Activated B cell treated with CpG ODN at 0.5 μM for 24 hours (primary cell): ENCODE measurements at regions not wholly inside any gene's neighbourhood (a gene's known extent, or its start where the extent isn't known, plus 50 kb on each side); places are given as distances from the start of the nearest gene placed in this dataset.

Experiments used
- ATAC-seq: fragments of 200-7000 bp; cut with Tn5 transposase; one replicate; pipeline ENCODE4 v1.10.0; 2021; ENCODE audit warnings: low read depth, mild to moderate bottlenecking, moderate library complexity
- CTCF ChIA-PET: fragments of 350-600 bp; sonication (Branson Sonifier 250); formaldehyde crosslinking; loops from one replicate; lab custom pipeline; 2021; ENCODE audit warnings: antibody characterized with exemption; lab: Charles Lee
- POLR2A ChIA-PET: fragments of 350-600 bp; sonication (Branson Sonifier 250); formaldehyde crosslinking; loops from one replicate; lab custom pipeline; 2021; ENCODE audit warnings: antibody characterized with exemption; lab: Charles Lee
- DNase-seq: peaks from one replicate; pipeline ENCODE4 v3.0.0; 2022
- H3K27ac Mint-ChIP-seq: one replicate; pipeline ENCODE4 v1.8.0; 2020; ENCODE audit warnings: mixed read lengths
- H3K27me3 Mint-ChIP-seq: one replicate; pipeline ENCODE4 v1.8.0; 2021; ENCODE audit warnings: mixed read lengths
- H3K36me3 Mint-ChIP-seq: one replicate; pipeline ENCODE4 v1.8.0; 2021; ENCODE audit warnings: low read depth, mixed read lengths
- H3K4me1 Mint-ChIP-seq: one replicate; pipeline ENCODE4 v1.8.0; 2021; ENCODE audit warnings: mixed read lengths
- H3K4me3 Mint-ChIP-seq: one replicate; pipeline ENCODE4 v1.8.0; 2020; ENCODE audit warnings: mild to moderate bottlenecking, mixed read lengths
- H3K9me3 Mint-ChIP-seq: one replicate; pipeline ENCODE4 v1.8.0; 2020; ENCODE audit warnings: mixed read lengths
- intact Hi-C: fragments of 100-400 bp; cut with micrococcal nuclease; formaldehyde crosslinking; loops from one replicate; pipeline ENCODE4 v1.15.1; 2024
- TF ChIP-seq, protein P1 (sequence below): fragments of 200-600 bp; IDR thresholded peaks from one replicate; pipeline ENCODE4 v1.8.0; 2022; ENCODE audit warnings: antibody characterized with exemption, mild to moderate bottlenecking

DNA sequence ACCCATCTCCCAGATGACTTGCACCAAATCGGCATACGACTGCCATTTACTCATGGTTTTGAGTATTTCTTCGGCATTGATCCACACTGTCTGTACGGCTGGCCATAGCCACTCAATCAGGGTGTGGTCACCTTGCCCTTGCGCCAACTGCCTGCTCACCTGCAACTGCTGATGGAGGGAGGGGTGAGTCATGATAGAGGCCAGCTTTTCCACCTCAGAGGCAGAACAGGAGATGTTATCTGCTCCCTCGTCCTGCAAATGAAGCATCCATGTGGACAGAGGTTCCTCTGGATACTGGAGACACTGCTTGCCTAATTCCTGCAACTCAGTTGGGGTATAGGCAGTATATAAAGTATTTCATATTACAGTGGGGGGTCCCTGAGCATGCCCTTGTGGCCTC lies 85.6 kb upstream of the ATP10B start:
- ATAC-seq: no peak
- no peak for DNase-seq
- H3K4me1 Mint-ChIP-seq: no peaks in the 10 kb centered on the region
- peaks cover 3% of the 10 kb centered on the region for H3K9me3 Mint-ChIP-seq
- ChIA-PET CTCF (no interaction called here), POLR2A (no interaction called here)
- intact Hi-C loops: no loop called here
- H3K36me3 Mint-ChIP-seq: no peaks in the 10 kb centered on the region
- TF ChIP-seq, protein P1, sequence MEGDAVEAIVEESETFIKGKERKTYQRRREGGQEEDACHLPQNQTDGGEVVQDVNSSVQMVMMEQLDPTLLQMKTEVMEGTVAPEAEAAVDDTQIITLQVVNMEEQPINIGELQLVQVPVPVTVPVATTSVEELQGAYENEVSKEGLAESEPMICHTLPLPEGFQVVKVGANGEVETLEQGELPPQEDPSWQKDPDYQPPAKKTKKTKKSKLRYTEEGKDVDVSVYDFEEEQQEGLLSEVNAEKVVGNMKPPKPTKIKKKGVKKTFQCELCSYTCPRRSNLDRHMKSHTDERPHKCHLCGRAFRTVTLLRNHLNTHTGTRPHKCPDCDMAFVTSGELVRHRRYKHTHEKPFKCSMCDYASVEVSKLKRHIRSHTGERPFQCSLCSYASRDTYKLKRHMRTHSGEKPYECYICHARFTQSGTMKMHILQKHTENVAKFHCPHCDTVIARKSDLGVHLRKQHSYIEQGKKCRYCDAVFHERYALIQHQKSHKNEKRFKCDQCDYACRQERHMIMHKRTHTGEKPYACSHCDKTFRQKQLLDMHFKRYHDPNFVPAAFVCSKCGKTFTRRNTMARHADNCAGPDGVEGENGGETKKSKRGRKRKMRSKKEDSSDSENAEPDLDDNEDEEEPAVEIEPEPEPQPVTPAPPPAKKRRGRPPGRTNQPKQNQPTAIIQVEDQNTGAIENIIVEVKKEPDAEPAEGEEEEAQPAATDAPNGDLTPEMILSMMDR: no peak
- H3K27ac Mint-ChIP-seq: no peak overlapping the region
- H3K4me3 Mint-ChIP-seq: no peak overlapping the region
- H3K27me3 Mint-ChIP-seq: no peaks in the 10 kb centered on the region

DNA sequence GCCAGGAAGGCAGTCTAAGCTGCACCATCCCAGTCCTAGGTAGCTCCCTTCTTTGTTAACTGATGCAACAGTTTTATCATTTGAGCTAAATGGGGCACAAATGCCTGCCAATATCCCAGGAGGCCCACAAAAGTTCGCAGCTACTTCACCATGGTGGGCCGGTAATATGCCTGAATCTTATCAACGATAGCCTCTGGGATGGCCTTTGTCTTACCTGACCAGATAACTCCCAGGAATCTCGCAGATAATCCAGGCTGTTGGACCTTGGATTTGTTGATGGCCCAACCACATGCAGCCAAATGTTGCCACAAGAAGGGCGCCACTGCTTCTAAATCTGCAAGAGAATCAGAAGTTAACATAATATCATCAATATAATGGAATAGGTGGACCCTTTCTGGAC lies 83.8 kb upstream of the ATP10B start:
- CTCF ChIA-PET: no interaction called here
- DNase-seq: no peak
- Mint-ChIP-seq H3K9me3 (no peaks in the 10 kb centered on the region), H3K36me3 (no peaks in the 10 kb centered on the region), H3K27me3 (no peaks in the 10 kb centered on the region), H3K4me1 (no peaks in the 10 kb centered on the region), H3K4me3 (no peak overlapping the region), H3K27ac (no peak overlapping the region)
- POLR2A ChIA-PET: no interaction called here
- TF ChIP-seq, protein P1: no peak
- ATAC-seq: no peak
- intact Hi-C loops: no loop called here

DNA sequence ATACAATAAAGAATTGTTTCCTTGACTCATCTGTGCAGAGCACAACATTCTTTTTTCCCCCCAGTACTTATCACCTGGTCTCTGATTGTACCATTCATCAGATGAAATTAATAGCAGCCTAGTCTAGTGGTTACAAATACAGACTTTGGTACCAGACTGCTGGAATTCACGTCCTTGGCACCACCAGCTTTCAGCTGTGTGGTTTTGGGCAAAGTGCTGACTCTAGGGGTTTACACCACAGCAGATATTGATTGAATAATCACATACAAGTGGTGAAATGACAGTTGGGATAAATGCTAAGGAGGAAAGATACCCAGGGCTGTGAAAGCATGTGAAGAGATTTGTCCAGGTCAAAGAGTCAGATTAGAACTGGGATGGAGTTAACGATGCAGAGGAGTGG lies 79.3 kb upstream of the ATP10B start:
- Mint-ChIP-seq H3K4me1 (no peaks in the 10 kb centered on the region), H3K36me3 (no peaks in the 10 kb centered on the region), H3K27me3 (no peaks in the 10 kb centered on the region), H3K27ac (no peak overlapping the region), H3K9me3 (no peaks in the 10 kb centered on the region), H3K4me3 (no peak overlapping the region)
- no peak for ATAC-seq
- DNase-seq: no peak
- intact Hi-C loops: no loop called here
- ChIA-PET CTCF (no interaction called here), POLR2A (no interaction called here)
- TF ChIP-seq, protein P1: no peak

DNA sequence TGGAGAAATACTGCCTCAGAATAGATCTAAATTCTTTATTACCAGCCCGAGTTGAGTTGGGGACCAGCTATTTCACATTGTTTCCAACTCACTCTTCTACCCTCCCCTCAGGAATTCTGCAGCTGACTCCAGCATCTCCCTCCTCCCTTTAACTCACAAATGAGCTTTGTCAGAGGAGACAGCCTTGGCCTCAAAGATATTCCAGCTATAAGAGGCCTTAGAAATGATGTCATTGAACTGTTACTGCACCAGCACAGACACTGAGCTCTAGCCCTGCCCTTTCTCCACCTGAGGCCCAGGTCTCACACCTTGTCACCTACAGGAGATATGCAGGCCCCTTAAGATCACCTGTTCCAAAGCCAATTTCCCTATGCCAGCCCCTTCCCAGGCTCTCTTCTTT lies 78.4 kb upstream of the ATP10B start:
- Mint-ChIP-seq H3K4me1 (no peaks in the 10 kb centered on the region), H3K9me3 (no peaks in the 10 kb centered on the region), H3K27me3 (no peaks in the 10 kb centered on the region), H3K27ac (no peak overlapping the region), H3K4me3 (no peak overlapping the region), H3K36me3 (no peaks in the 10 kb centered on the region)
- ChIA-PET POLR2A (no interaction called here), CTCF (no interaction called here)
- TF ChIP-seq, protein P1: no peak
- DNase-seq: no peak
- intact Hi-C loops: no loop called here
- no peak for ATAC-seq

DNA sequence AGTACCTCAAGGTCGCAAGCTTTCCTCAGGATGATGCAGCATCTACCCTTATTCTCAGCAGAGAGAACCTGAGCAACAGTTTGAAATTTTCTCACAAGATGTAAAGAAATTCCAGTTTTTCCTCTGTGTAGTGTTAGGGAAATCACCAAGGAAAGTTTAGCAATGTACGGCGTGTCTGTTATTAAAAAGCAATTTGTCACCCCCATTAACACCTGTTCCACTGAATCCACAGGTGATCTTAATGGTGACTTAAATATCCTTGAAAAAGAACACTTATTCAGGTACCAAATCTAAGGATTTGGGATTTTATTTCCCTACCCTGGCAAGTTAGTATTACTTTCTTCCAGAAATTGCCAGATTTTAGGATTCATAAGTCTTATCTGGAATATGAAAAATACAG lies 77.9 kb upstream of the ATP10B start:
- intact Hi-C loops: no loop called here
- Mint-ChIP-seq H3K27me3 (no peaks in the 10 kb centered on the region), H3K36me3 (no peaks in the 10 kb centered on the region), H3K27ac (no peak overlapping the region), H3K9me3 (no peaks in the 10 kb centered on the region), H3K4me3 (no peak overlapping the region), H3K4me1 (no peaks in the 10 kb centered on the region)
- DNase-seq (no peak), ATAC-seq (no peak)
- TF ChIP-seq, protein P1: no peak
- POLR2A ChIA-PET: no interaction called here
- CTCF ChIA-PET: no interaction called here
